ENCODE measurements at regions not wholly inside any gene's neighbourhood (a gene's known extent, or its start where the extent isn't known, plus 50 kb on each side); places are given as distances from the start of the nearest gene placed in this dataset.

DNA sequence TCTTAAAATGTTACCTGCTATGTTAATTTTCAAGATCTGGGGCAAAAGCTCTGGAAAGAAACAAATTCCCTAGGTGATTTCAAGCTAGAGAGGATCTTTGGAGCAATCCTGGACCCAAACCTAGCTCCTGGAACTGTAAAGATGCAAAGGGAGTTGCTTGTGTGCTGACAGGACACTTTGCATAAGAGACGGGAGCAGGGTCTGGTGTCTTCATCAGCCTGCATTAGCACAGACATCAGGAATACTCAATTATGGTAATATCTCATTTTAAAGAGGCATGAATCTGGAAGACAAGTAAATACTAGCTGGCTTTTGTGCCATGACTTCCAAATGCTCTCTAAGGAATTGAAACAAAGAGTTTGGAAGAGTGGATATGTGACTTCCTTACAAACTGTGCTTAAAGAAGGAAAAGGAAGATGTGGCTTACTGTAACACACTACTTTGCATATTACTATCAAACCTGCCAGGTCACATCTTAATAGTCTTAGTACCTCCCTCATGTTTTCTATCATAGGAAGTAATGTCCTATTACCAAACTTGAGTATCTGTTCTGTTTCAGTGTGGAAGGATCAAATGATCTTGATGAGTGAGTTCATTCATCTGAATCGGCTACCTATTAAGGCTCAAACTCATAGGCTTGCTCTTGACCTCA, 193.4 kb downstream of the ALDH8A1 start:
- TF ChIP-seq, protein P1, sequence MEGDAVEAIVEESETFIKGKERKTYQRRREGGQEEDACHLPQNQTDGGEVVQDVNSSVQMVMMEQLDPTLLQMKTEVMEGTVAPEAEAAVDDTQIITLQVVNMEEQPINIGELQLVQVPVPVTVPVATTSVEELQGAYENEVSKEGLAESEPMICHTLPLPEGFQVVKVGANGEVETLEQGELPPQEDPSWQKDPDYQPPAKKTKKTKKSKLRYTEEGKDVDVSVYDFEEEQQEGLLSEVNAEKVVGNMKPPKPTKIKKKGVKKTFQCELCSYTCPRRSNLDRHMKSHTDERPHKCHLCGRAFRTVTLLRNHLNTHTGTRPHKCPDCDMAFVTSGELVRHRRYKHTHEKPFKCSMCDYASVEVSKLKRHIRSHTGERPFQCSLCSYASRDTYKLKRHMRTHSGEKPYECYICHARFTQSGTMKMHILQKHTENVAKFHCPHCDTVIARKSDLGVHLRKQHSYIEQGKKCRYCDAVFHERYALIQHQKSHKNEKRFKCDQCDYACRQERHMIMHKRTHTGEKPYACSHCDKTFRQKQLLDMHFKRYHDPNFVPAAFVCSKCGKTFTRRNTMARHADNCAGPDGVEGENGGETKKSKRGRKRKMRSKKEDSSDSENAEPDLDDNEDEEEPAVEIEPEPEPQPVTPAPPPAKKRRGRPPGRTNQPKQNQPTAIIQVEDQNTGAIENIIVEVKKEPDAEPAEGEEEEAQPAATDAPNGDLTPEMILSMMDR (IDR thresholded peaks at IDR 0.05; ENCODE audit: partially characterized antibody, unreplicated experiment) = no peak
- Mint-ChIP-seq H3K9me3 (ENCODE audit: unreplicated experiment) (peaks cover 2% of the 10 kb centered on the region), H3K27me3 (ENCODE audit: unreplicated experiment) (no peaks in the 10 kb centered on the region), H3K27ac (ENCODE audit: unreplicated experiment) (no peak overlapping the region), H3K36me3 (ENCODE audit: unreplicated experiment) (no peaks in the 10 kb centered on the region), H3K4me1 (ENCODE audit: low read depth, unreplicated experiment) (no peaks in the 10 kb centered on the region), H3K4me3 (ENCODE audit: unreplicated experiment) (no peak overlapping the region)
- DNase-seq = no peak

DNA sequence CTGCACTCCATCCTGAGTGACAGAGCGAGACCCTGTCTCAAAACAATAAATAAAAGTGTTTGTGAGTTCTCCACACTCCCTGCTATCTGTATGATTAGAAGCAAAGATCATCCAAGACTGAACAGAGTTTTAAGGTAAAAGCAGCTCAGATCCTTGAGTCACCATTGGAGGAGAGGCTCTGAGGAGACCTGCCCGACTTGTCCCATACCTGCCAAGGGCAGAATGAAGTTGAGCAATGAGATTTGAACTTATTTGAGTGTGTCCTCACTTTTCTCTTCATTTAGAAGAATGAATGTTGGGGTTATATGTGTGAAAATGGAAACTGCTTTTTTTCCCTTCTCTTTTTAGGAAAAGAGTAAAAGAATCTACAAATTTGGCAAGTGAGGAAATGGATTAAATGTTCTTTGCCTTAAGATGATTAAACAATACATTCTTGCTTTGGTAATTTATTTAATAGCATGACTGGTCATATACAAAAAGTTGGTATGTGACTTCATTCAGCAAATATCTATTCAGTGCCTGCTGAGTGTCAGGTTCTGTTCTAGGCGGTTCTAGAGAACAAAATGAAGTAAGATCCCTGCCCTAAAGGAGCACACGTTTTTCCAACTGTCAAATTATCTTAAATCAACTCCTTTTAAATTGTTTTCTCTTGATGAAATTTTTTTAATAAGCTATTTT, 195.7 kb downstream of the ALDH8A1 start:
- Mint-ChIP-seq H3K4me3 (ENCODE audit: unreplicated experiment) (no peak overlapping the region), H3K27me3 (ENCODE audit: unreplicated experiment) (no peaks in the 10 kb centered on the region), H3K27ac (ENCODE audit: unreplicated experiment) (no peak overlapping the region), H3K4me1 (ENCODE audit: low read depth, unreplicated experiment) (no peaks in the 10 kb centered on the region), H3K36me3 (ENCODE audit: unreplicated experiment) (no peaks in the 10 kb centered on the region), H3K9me3 (ENCODE audit: unreplicated experiment) (peaks cover 2% of the 10 kb centered on the region)
- TF ChIP-seq, protein P1 (IDR thresholded peaks at IDR 0.05; ENCODE audit: partially characterized antibody, unreplicated experiment) = no peak
- no peak for DNase-seq

DNA sequence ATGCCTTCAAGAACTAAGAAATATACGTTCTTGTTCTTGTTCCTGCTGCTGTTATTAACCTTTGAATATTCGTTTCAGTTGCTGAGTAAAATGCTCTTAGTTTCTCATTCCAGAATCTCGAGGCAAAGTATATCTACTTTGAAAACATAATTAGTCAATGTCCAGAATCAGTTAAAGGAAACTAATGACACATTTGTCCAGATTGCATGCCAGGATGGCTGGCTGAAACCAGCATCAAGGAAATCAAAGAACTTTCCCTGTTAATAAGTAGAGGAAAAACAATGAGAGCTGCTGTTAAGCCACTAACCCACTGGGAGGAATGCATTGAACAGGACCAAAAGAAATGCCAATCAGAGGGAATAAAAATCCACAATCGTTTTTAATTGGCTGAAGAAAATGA, 196.9 kb downstream of the ALDH8A1 start:
- Mint-ChIP-seq H3K4me3 (ENCODE audit: unreplicated experiment) (no peak overlapping the region), H3K9me3 (ENCODE audit: unreplicated experiment) (peaks cover 2% of the 10 kb centered on the region), H3K4me1 (ENCODE audit: low read depth, unreplicated experiment) (no peaks in the 10 kb centered on the region)

DNA sequence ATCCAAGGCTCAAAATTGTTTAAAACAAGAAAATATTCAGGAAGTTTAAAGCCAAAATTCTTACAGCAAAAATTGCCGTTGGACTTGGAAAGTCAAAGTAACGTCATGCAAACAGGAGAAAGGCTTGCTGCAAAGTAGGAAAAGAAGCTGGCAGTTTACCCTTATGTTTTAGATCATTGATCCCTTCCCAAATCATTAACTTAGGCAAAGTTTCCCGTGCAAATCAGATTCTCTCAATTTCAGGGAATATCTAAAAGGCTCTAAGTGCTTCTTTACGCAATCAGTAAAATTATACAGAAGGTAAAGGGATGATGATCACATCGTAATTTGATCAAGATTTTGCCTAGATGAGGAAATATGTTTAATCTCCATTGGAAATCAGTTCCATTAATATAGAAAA, 197.5 kb downstream of the ALDH8A1 start:
- Mint-ChIP-seq H3K4me3 (ENCODE audit: unreplicated experiment) (no peak overlapping the region), H3K4me1 (ENCODE audit: low read depth, unreplicated experiment) (no peaks in the 10 kb centered on the region), H3K27me3 (ENCODE audit: unreplicated experiment) (no peaks in the 10 kb centered on the region), H3K36me3 (ENCODE audit: unreplicated experiment) (no peaks in the 10 kb centered on the region), H3K27ac (ENCODE audit: unreplicated experiment) (no peak overlapping the region), H3K9me3 (ENCODE audit: unreplicated experiment) (peaks cover 2% of the 10 kb centered on the region)
- TF ChIP-seq, protein P1 (IDR thresholded peaks at IDR 0.05; ENCODE audit: partially characterized antibody, unreplicated experiment) = no peak
- DNase-seq = no peak

More for the DNA sequence above, 196.9 kb downstream of the ALDH8A1 start:
- no peaks in the 10 kb centered on the region for H3K36me3 Mint-ChIP-seq (ENCODE audit: unreplicated experiment)
- TF ChIP-seq, protein P1 (IDR thresholded peaks at IDR 0.05; ENCODE audit: partially characterized antibody, unreplicated experiment) = no peak
- no peak overlapping the region for H3K27ac Mint-ChIP-seq (ENCODE audit: unreplicated experiment)
- no peaks in the 10 kb centered on the region for H3K27me3 Mint-ChIP-seq (ENCODE audit: unreplicated experiment)
- no peak for DNase-seq

DNA sequence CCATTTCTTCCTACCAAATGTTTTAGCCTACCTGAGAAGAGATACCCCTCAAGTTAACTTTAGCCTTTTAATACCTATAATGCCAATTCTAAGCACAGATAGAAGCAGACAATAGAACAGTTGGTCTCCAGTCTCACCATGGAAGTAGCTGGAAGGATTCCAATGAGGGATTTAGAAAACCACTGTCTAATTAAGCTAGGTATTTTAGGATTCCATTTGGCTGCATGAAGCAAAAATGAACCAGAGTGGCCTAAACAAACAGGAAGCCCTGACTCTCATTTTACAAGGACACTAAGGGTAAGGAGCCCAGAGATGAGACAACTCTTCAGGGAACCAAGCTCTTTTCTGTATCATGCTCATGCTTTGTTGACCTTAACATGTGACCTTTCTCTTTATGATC, 199.2 kb downstream of the ALDH8A1 start:
- no peak for DNase-seq
- no peak overlapping the region for H3K4me3 Mint-ChIP-seq (ENCODE audit: unreplicated experiment)
- H3K9me3 Mint-ChIP-seq (ENCODE audit: unreplicated experiment) = peaks cover 2% of the 10 kb centered on the region
- H3K4me1 Mint-ChIP-seq (ENCODE audit: low read depth, unreplicated experiment) = no peaks in the 10 kb centered on the region
- H3K36me3 Mint-ChIP-seq (ENCODE audit: unreplicated experiment) = no peaks in the 10 kb centered on the region
- no peak overlapping the region for H3K27ac Mint-ChIP-seq (ENCODE audit: unreplicated experiment)
- H3K27me3 Mint-ChIP-seq (ENCODE audit: unreplicated experiment) = no peaks in the 10 kb centered on the region
- TF ChIP-seq, protein P1 (IDR thresholded peaks at IDR 0.05; ENCODE audit: partially characterized antibody, unreplicated experiment) = no peak

Measured in glutamatergic neuron (in vitro differentiated cells).